ENCODE measurements at regions not wholly inside any gene's neighbourhood (a gene's known extent, or its start where the extent isn't known, plus 50 kb on each side); places are given as distances from the start of the nearest gene placed in this dataset.
"Not testable (repeated sequence)": the region's sequence is repeated elsewhere in the genome, so short reads cannot be mapped to it uniquely, and the experiment has no call there.

GRCh38 chr20:19841740-19842139 is 83.7 kb downstream of the RIN2 start:
- Mint-ChIP-seq H3K27me3 (no peaks in the 10 kb centered on the region), H3K9me3 (peaks cover 9% of the 10 kb centered on the region), H3K27ac (no peak overlapping the region), H3K4me3 (no peak overlapping the region), H3K36me3 (ENCODE audit: low read depth) (peaks cover 13% of the 10 kb centered on the region), H3K4me1 (ENCODE audit: low read depth) (peaks cover 17% of the 10 kb centered on the region)
- intact Hi-C loops (cut with micrococcal nuclease) = no loop called here

GRCh38 chr20:19844850-19845249 is 86.8 kb downstream of the RIN2 start:
- H3K27ac Mint-ChIP-seq; intact Hi-C loops (cut with micrococcal nuclease): not testable (repeated sequence)
- H3K36me3 Mint-ChIP-seq (ENCODE audit: low read depth) = peaks cover 15% of the 10 kb centered on the region

GRCh38 chr20:19847383-19847782 is 89.3 kb downstream of the RIN2 start:
- intact Hi-C loops (cut with micrococcal nuclease) = no loop called here
- Mint-ChIP-seq H3K27me3 (no peaks in the 10 kb centered on the region), H3K4me3 (no peak overlapping the region), H3K27ac (no peak overlapping the region), H3K9me3 (peaks cover 9% of the 10 kb centered on the region), H3K4me1 (ENCODE audit: low read depth) (peaks cover 19% of the 10 kb centered on the region), H3K36me3 (ENCODE audit: low read depth) (peaks cover 25% of the 10 kb centered on the region)

More at GRCh38 chr20:19844850-19845249, 86.8 kb downstream of the RIN2 start:
- not testable (repeated sequence) for H3K9me3 Mint-ChIP-seq, H3K4me3 Mint-ChIP-seq, H3K27me3 Mint-ChIP-seq
- peaks cover 19% of the 10 kb centered on the region for H3K4me1 Mint-ChIP-seq (ENCODE audit: low read depth)

GRCh38 chr20:19849341-19850197 is 91.5 kb downstream of the RIN2 start:
- peaks cover 19% of the 10 kb centered on the region for H3K4me1 Mint-ChIP-seq (ENCODE audit: low read depth)
- H3K27ac Mint-ChIP-seq = no peak overlapping the region
- H3K4me3 Mint-ChIP-seq = no peak overlapping the region
- H3K27me3 Mint-ChIP-seq = no peaks in the 10 kb centered on the region
- H3K9me3 Mint-ChIP-seq = peaks cover 5% of the 10 kb centered on the region
- H3K36me3 Mint-ChIP-seq (ENCODE audit: low read depth) = peaks cover 17% of the 10 kb centered on the region
- intact Hi-C loops (cut with micrococcal nuclease) = no loop called here

GRCh38 chr20:19850198-19850533 is 92.1 kb downstream of the RIN2 start:
- no peaks in the 10 kb centered on the region for H3K9me3 Mint-ChIP-seq
- H3K4me3 Mint-ChIP-seq = no peak overlapping the region
- no peaks in the 10 kb centered on the region for H3K27me3 Mint-ChIP-seq
- intact Hi-C loops (cut with micrococcal nuclease) = no loop called here
- H3K4me1 Mint-ChIP-seq (ENCODE audit: low read depth) = peaks cover 18% of the 10 kb centered on the region
- H3K36me3 Mint-ChIP-seq (ENCODE audit: low read depth) = peaks cover 17% of the 10 kb centered on the region
- H3K27ac Mint-ChIP-seq = no peak overlapping the region

GRCh38 chr20:19851861-19852260 is 93.8 kb downstream of the RIN2 start:
- Mint-ChIP-seq H3K36me3 (ENCODE audit: low read depth) (peaks cover 22% of the 10 kb centered on the region), H3K27me3 (no peaks in the 10 kb centered on the region), H3K9me3 (no peaks in the 10 kb centered on the region), H3K4me3 (no peak overlapping the region), H3K4me1 (ENCODE audit: low read depth) (peaks cover 18% of the 10 kb centered on the region), H3K27ac (no peak overlapping the region)
- intact Hi-C loops (cut with micrococcal nuclease) = no loop called here

- intact Hi-C loops (cut with micrococcal nuclease) = no loop called here
- Mint-ChIP-seq H3K4me3 (no peak overlapping the region), H3K27ac (no peak overlapping the region), H3K9me3 (no peaks in the 10 kb centered on the region), H3K4me1 (ENCODE audit: low read depth) (peaks cover 4% of the 10 kb centered on the region), H3K27me3 (no peaks in the 10 kb centered on the region), H3K36me3 (ENCODE audit: low read depth) (peaks cover 27% of the 10 kb centered on the region)
Measured at GRCh38 chr20:19855416-19855815, 97.4 kb downstream of the RIN2 start.

- Mint-ChIP-seq H3K9me3 (no peaks in the 10 kb centered on the region), H3K27ac (peak overlapping the region; percentile 22), H3K27me3 (no peaks in the 10 kb centered on the region), H3K4me1 (ENCODE audit: low read depth) (peaks cover 4% of the 10 kb centered on the region), H3K4me3 (no peak overlapping the region), H3K36me3 (ENCODE audit: low read depth) (peaks cover 41% of the 10 kb centered on the region)
- intact Hi-C loops (cut with micrococcal nuclease) = no loop called here
Measured at GRCh38 chr20:19858466-19859371, 100.7 kb downstream of the RIN2 start.

- H3K27ac Mint-ChIP-seq = no peak overlapping the region
- H3K36me3 Mint-ChIP-seq (ENCODE audit: low read depth) = peaks cover 47% of the 10 kb centered on the region
- peaks cover 2% of the 10 kb centered on the region for H3K4me1 Mint-ChIP-seq (ENCODE audit: low read depth)
- H3K27me3 Mint-ChIP-seq = no peaks in the 10 kb centered on the region
- no peak overlapping the region for H3K4me3 Mint-ChIP-seq
- no peaks in the 10 kb centered on the region for H3K9me3 Mint-ChIP-seq
- intact Hi-C loops (cut with micrococcal nuclease) = no loop called here
Measured at GRCh38 chr20:19859444-19859843, 101.4 kb downstream of the RIN2 start.

- Mint-ChIP-seq H3K4me3 (no peak overlapping the region), H3K36me3 (ENCODE audit: low read depth) (peaks cover 42% of the 10 kb centered on the region), H3K27ac (no peak overlapping the region), H3K27me3 (no peaks in the 10 kb centered on the region), H3K4me1 (ENCODE audit: low read depth) (no peaks in the 10 kb centered on the region), H3K9me3 (no peaks in the 10 kb centered on the region)
- intact Hi-C loops (cut with micrococcal nuclease) = no loop called here
Measured at GRCh38 chr20:19860737-19861136, 102.7 kb downstream of the RIN2 start.

GRCh38 chr20:19861147-19861759 is 103.2 kb downstream of the RIN2 start:
- H3K36me3 Mint-ChIP-seq (ENCODE audit: low read depth) = peaks cover 41% of the 10 kb centered on the region
- no peak overlapping the region for H3K4me3 Mint-ChIP-seq
- H3K27me3 Mint-ChIP-seq = no peaks in the 10 kb centered on the region
- H3K27ac Mint-ChIP-seq = no peak overlapping the region
- no peaks in the 10 kb centered on the region for H3K9me3 Mint-ChIP-seq
- intact Hi-C loops (cut with micrococcal nuclease) = no loop called here
- H3K4me1 Mint-ChIP-seq (ENCODE audit: low read depth) = no peaks in the 10 kb centered on the region

- intact Hi-C loops (cut with micrococcal nuclease) = no loop called here
- Mint-ChIP-seq H3K27me3 (no peaks in the 10 kb centered on the region), H3K36me3 (ENCODE audit: low read depth) (peaks cover 56% of the 10 kb centered on the region), H3K4me1 (ENCODE audit: low read depth) (peaks cover 24% of the 10 kb centered on the region), H3K9me3 (peaks cover 6% of the 10 kb centered on the region), H3K4me3 (no peak overlapping the region), H3K27ac (no peak overlapping the region)
Measured at GRCh38 chr20:19864130-19864529, 106.1 kb downstream of the RIN2 start.

- peaks cover 12% of the 10 kb centered on the region for H3K9me3 Mint-ChIP-seq
- no peak overlapping the region for H3K4me3 Mint-ChIP-seq
- H3K36me3 Mint-ChIP-seq (ENCODE audit: low read depth) = peaks cover 48% of the 10 kb centered on the region
- no peak overlapping the region for H3K27ac Mint-ChIP-seq
- no peaks in the 10 kb centered on the region for H3K27me3 Mint-ChIP-seq
- intact Hi-C loops (cut with micrococcal nuclease) = no loop called here
- peaks cover 25% of the 10 kb centered on the region for H3K4me1 Mint-ChIP-seq (ENCODE audit: low read depth)
Measured at GRCh38 chr20:19866070-19866469, 108.0 kb downstream of the RIN2 start.

- Mint-ChIP-seq H3K4me3 (no peak overlapping the region), H3K36me3 (ENCODE audit: low read depth) (peaks cover 50% of the 10 kb centered on the region), H3K27ac (peak overlapping the region; percentile 73), H3K27me3 (no peaks in the 10 kb centered on the region), H3K4me1 (ENCODE audit: low read depth) (peaks cover 25% of the 10 kb centered on the region), H3K9me3 (peaks cover 22% of the 10 kb centered on the region)
- intact Hi-C loops (cut with micrococcal nuclease) = no loop called here
Measured at GRCh38 chr20:19867074-19867473, 109.0 kb downstream of the RIN2 start.

Data from dendritic cell treated with granulocyte-macrophage colony-stimulating factor and Interleukin-4, amounts not matched to agents 40 ng/mL and 50 ng/mL, for 4 days (primary cell).